GM10266 (cell line): ENCODE measurements at regions not wholly inside any gene's neighbourhood (a gene's known extent, or its start where the extent isn't known, plus 50 kb on each side); places are given as distances from the start of the nearest gene placed in this dataset.

Experiments
- DNase-seq: peaks from one replicate; pipeline ENCODE4 v3.0.0; 2012; ENCODE audit errors: extremely low spot score
- TF ChIP-seq, protein P1 (sequence below): IDR thresholded peaks from 2 replicates; pipeline ENCODE4 v1.5.1; 2012; ENCODE audit warnings: mild to moderate bottlenecking, low read depth; ENCODE audit not compliant: control insufficient read depth, insufficient read depth; ENCODE audit errors: missing control alignments

DNA sequence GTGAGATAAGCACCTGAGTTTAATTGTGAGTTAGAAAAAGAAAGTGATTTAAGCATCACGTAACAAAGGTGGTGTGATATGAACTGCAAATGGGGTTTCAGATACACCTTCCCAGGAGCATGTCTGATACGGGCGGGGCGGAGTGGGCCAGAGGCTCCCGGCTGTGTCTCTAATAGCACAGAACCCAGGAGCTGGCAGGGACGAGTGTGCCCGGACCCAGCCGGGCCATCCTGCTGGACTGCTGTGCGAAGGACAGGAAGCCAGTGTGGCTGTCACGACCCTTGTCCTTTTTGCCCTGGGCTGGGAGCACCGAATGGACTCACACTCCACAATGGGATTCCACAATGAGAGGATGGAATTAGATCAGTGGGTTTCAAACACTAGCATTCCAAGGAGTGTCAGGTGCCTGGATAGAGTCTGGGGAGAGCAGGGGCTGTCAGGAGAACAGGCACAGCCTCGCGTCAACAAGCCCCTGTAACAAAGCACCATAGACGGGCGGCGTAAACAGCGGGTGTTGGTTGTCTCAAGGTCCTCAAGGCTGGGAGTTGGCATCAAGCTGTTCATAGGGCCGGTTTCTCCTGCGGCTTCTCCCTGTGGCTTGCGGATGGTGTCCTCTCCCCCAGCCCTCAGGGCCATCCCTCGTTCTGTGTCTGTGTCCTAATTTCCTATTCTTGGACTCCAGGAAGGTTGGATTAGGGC lies 242.6 kb upstream of the PITRM1 start:
- no peak for DNase-seq
- TF ChIP-seq, protein P1, sequence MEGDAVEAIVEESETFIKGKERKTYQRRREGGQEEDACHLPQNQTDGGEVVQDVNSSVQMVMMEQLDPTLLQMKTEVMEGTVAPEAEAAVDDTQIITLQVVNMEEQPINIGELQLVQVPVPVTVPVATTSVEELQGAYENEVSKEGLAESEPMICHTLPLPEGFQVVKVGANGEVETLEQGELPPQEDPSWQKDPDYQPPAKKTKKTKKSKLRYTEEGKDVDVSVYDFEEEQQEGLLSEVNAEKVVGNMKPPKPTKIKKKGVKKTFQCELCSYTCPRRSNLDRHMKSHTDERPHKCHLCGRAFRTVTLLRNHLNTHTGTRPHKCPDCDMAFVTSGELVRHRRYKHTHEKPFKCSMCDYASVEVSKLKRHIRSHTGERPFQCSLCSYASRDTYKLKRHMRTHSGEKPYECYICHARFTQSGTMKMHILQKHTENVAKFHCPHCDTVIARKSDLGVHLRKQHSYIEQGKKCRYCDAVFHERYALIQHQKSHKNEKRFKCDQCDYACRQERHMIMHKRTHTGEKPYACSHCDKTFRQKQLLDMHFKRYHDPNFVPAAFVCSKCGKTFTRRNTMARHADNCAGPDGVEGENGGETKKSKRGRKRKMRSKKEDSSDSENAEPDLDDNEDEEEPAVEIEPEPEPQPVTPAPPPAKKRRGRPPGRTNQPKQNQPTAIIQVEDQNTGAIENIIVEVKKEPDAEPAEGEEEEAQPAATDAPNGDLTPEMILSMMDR = no peak

DNA sequence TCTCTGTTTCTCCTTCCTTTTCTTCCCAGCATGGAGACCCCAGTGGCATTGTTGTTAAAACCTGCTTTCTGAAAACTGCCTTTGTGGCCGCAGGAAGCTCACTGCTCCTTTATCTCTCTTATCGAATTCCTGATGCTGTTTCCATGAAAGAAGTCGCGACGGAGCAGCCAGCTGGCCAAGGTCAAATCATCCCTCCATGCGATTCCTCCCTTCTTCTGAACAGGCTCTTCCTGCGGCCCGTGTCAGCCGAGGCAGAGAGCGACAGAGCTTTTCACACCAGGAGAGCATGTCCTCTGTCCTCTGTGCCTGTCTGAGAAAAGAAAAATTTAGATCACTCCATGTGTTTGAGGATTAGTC lies 242.1 kb upstream of the PITRM1 start:
- TF ChIP-seq, protein P1 = no peak
- no peak for DNase-seq

DNA sequence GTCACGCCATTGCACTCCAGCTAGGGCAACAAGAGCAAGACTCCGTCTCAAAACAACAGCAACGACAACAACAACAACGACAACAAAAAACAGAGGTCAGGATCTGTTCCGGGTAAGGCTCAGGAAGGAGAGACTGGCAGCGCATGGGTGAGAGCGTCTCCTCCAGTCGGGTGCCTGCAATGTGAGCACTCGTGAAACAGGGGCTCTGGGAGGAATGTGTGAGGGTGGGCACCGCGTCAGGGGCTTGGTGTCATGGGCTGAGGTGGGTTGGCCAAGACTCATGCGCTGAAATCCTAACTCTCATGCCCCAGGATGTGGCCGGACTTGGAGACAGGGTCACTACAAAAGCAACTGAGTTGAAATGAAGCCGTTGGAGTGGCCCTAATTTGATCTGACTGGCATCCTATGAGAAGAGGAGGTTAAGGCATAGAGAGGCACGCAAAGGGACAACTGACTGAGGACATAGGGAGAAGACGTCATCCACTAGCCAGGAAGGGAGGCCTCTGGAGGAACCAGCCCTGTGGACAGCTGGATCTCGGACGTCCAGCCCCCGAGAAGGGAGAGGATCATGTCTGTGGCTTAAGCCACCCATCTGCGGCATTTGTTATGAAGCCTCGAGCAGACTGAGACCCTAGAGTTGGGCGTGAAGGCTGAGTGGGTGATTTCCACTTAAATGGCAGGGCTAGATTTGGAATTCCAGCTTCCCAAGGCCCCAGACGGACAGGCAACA lies 241.5 kb upstream of the PITRM1 start:
- DNase-seq = no peak
- TF ChIP-seq, protein P1 = no peak

DNA sequence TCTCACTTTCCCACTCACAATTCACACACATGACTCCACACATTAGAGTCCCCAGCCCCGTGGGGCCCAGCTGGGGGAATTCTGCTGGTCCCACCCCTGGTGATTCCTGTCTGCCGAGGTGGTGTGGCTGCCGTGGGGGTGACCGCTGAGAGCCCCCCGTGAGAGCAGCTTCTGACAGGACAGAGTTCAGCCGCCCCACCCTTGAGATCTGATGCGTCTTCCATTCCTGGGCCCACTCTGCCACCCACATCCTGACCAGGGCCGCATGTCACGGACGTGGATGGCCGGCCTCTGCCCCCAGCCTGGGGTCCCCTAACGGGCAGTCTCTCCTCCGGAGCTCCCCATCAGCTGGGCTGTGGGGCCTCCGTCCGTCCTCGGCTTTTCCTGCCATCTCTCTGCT lies 240.1 kb upstream of the PITRM1 start:
- TF ChIP-seq, protein P1 = no peak
- DNase-seq = no peak

DNA sequence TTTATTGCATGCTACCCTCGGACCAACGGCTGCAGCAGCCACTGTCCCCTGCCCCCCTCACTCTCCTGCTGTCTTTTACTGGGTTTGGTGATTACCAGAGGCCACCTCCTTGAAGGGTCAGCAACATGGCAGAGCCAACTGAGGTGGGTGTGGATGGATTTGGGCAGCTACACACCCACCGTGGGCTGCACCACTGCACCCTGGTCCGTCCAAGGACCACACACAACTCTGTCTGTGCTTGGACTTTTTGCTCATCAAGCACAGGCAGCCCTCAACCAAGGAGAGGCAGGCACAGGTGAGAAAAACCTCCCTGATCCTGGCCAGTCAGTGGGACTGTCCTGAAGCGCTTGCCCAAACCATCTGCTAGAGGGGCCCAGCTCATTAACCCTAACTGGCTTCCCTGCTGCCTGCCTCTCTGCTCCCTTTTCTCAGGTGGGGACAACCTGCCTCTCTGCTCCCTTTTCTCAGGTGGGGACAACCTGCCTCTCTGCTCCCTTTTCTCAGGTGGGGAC lies 239.5 kb upstream of the PITRM1 start:
- TF ChIP-seq, protein P1 = no peak
- DNase-seq = no peak

DNA sequence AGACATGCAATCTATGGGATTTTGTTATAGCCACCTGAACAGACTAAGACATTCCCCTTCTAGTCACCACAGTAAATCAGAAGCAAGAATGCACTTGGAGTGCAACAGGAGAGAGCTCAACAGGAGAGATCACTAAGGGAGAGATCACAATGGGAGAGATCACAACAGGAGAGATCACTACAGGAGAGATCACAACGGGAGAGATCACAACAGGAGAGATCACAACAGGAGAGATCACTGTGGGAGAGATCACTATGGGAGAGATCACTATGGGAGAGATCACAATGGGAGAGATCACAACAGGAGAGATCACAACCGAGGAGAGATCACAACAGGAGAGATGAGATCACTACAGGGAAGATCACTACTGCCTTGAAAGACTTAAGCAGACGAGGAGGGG lies 238.5 kb upstream of the PITRM1 start:
- TF ChIP-seq, protein P1 = no peak
- no peak for DNase-seq

DNA sequence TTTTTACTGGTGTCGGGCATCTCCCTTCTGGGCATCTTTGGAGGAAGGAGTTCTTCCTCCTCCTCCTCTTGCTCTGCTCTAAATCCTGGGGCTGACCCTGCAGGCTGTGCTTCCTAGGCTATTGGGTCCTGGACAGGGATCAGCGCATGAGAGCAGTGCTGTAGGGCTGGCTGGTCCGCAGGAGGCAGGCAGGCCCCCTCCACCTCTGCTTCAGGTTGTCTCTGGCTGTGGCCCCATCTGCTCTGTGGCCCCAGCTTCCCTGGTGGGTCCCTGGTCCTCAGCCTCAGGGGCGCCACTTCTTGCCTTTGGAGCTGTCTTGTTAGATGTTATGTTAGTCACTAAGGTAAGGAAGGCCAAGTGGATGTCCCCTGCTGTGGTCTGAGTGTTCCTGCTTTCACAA lies 237.3 kb upstream of the PITRM1 start:
- TF ChIP-seq, protein P1 = no peak
- no peak for DNase-seq
